HUDEP-2 (cell line): ENCODE measurements at regions not wholly inside any gene's neighbourhood (a gene's known extent, or its start where the extent isn't known, plus 50 kb on each side); places are given as distances from the start of the nearest gene placed in this dataset.

ENCODE experiments used
- DNase-seq, 76 experiments: peaks; one replicate each; lab custom pipeline; 2025; ENCODE audit not compliant: unreplicated experiment in 76 of 76; lab: John Stamatoyannopoulos, UW

- DNase-seq, result no peak
Observed at GRCh38 chr11:27783701-27784355, 83.6 kb upstream of the BDNF start.

GRCh38 chr11:27777033-27777432, 76.8 kb upstream of the BDNF start:
- no peak for DNase-seq

GRCh38 chr11:27773884-27774283, 73.6 kb upstream of the BDNF start:
- no peak for DNase-seq

GRCh38 chr11:27771516-27771915, 71.3 kb upstream of the BDNF start:
- no peak for DNase-seq

GRCh38 chr11:27770576-27770975, 70.3 kb upstream of the BDNF start:
- DNase-seq, result no peak

GRCh38 chr11:27763736-27764135, 63.5 kb upstream of the BDNF start:
- DNase-seq, result no peak

- DNase-seq, result no peak
Observed at GRCh38 chr11:27761356-27761755, 61.1 kb upstream of the BDNF start.

- DNase-seq, result no peak
Observed at GRCh38 chr11:27757953-27758352, 57.7 kb upstream of the BDNF start.

GRCh38 chr11:27754035-27755017, 54.1 kb upstream of the BDNF start:
- no peak for DNase-seq
